ENCODE measurements at regions not wholly inside any gene's neighbourhood (a gene's known extent, or its start where the extent isn't known, plus 50 kb on each side); places are given as distances from the start of the nearest gene placed in this dataset.
"Not testable (repeated sequence)": the region's sequence is repeated elsewhere in the genome, so short reads cannot be mapped to it uniquely, and the experiment has no call there.

DNA sequence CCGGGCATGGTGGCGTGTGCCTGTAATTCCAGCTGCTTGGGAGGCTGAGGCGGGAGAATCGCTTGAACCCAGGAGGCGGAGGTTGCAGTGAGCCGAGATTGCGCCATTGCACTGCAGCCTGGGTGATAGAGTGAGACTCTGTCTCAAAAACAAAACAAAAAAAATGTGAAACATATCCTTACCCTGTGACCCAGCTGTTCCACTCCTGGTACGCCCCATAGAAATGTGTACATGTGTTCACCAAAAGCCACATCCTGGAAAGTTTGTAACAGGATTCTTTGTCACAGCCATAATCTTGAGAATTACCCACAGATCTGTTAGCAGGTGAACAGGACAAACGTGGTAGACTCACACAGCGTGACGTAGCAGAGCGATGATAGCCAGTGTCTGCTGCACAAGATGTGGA, 71.2 kb upstream of the RFLNA start:
- TF ChIP-seq, protein P1, sequence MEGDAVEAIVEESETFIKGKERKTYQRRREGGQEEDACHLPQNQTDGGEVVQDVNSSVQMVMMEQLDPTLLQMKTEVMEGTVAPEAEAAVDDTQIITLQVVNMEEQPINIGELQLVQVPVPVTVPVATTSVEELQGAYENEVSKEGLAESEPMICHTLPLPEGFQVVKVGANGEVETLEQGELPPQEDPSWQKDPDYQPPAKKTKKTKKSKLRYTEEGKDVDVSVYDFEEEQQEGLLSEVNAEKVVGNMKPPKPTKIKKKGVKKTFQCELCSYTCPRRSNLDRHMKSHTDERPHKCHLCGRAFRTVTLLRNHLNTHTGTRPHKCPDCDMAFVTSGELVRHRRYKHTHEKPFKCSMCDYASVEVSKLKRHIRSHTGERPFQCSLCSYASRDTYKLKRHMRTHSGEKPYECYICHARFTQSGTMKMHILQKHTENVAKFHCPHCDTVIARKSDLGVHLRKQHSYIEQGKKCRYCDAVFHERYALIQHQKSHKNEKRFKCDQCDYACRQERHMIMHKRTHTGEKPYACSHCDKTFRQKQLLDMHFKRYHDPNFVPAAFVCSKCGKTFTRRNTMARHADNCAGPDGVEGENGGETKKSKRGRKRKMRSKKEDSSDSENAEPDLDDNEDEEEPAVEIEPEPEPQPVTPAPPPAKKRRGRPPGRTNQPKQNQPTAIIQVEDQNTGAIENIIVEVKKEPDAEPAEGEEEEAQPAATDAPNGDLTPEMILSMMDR (IDR thresholded peaks at IDR 0.05): not testable (repeated sequence)
- TF ChIP-seq EZH2 (IDR thresholded peaks at IDR 0.05; ENCODE audit: borderline replicate concordance, insufficient read depth, low read depth, low read length, poor library complexity, severe bottlenecking): not testable (repeated sequence)

All from B cell (primary cell).